ENCODE measurements at regions not wholly inside any gene's neighbourhood (a gene's known extent, or its start where the extent isn't known, plus 50 kb on each side); places are given as distances from the start of the nearest gene placed in this dataset.

DNA sequence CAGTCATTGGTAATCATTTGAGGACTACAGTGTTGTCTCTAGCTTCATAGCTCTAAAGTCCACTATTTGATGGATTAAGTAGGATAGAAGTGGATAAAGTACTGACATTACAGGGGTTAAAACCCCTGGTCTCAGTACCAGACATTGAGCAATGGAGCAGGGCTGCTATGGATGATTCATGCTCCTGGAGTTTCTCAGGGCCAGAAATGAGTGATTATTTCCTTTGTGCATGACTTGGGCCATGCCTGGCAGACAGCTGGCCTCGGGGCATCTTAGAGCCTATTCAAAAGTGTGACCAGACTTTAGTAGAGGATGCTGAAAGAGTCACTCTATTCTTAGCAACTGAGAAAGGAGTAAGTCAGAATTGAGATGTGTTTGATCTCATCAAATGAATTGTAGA lies 350.7 kb upstream of the TLE4 start:
- TF ChIP-seq EZH2 (IDR thresholded peaks at IDR 0.05; ENCODE audit: insufficient read depth, low read length) (no peak), CTCF (IDR thresholded peaks at IDR 0.05; ENCODE audit: insufficient read depth, low read depth, low read length) (no peak)

Measured in astrocyte (in vitro differentiated cells and primary cell).